ENCODE measurements at regions not wholly inside any gene's neighbourhood (a gene's known extent, or its start where the extent isn't known, plus 50 kb on each side); places are given as distances from the start of the nearest gene placed in this dataset.

GRCh38 chr4:171718665-171719064 is 94.5 kb upstream of the GALNTL6 start:
- Histone ChIP-seq H3K27ac (replicated peaks) (no peak overlapping the region), H3K27me3 (ENCODE audit: insufficient read depth, poor library complexity, severe bottlenecking) (no peaks in the 10 kb centered on the region), H3K4me3 (replicated peaks; ENCODE audit: insufficient read depth, low read length) (no peak overlapping the region)
- TF ChIP-seq REST (IDR thresholded peaks at IDR 0.05; ENCODE audit: insufficient replicate concordance, low read depth) = no peak
- DNase-seq (ENCODE audit: low read depth in 1 of 2, low spot score in 1 of 2) = no peak

GRCh38 chr4:171718069-171718468 is 95.1 kb upstream of the GALNTL6 start:
- Histone ChIP-seq H3K27me3 (ENCODE audit: insufficient read depth, poor library complexity, severe bottlenecking) (no peaks in the 10 kb centered on the region), H3K4me3 (replicated peaks; ENCODE audit: insufficient read depth, low read length) (no peak overlapping the region), H3K27ac (replicated peaks) (no peak overlapping the region)
- TF ChIP-seq REST (IDR thresholded peaks at IDR 0.05; ENCODE audit: insufficient replicate concordance, low read depth) (no peak), CTCF (IDR thresholded peaks at IDR 0.05; ENCODE audit: insufficient read depth, low read length) (no peak), POLR2AphosphoS5 (IDR thresholded peaks at IDR 0.05; ENCODE audit: low read depth) (no peak)
- no peak for DNase-seq (ENCODE audit: low read depth in 1 of 2, low spot score in 1 of 2)

- Histone ChIP-seq H3K27me3 (ENCODE audit: insufficient read depth, poor library complexity, severe bottlenecking) (no peaks in the 10 kb centered on the region), H3K4me3 (replicated peaks; ENCODE audit: insufficient read depth, low read length) (no peak overlapping the region), H3K27ac (replicated peaks) (no peak overlapping the region)
- DNase-seq (ENCODE audit: low read depth in 1 of 2, low spot score in 1 of 2) = no peak
- no peak for TF ChIP-seq CTCF (IDR thresholded peaks at IDR 0.05; ENCODE audit: insufficient read depth, low read length)
- TF ChIP-seq REST (IDR thresholded peaks at IDR 0.05; ENCODE audit: insufficient replicate concordance, low read depth) = no peak
- no peak for TF ChIP-seq SPI1 (IDR thresholded peaks at IDR 0.05; ENCODE audit: borderline replicate concordance, low read depth)
- TF ChIP-seq GABPA (IDR thresholded peaks at IDR 0.05; ENCODE audit: low read depth) = no peak
- no peak for TF ChIP-seq POLR2AphosphoS5 (IDR thresholded peaks at IDR 0.05; ENCODE audit: low read depth)
These were observed 95.9 kb upstream of the GALNTL6 start for GRCh38 chr4:171717231-171717741.

GRCh38 chr4:171715973-171716372 is 97.2 kb upstream of the GALNTL6 start:
- no peak overlapping the region for H3K27ac ChIP-seq (replicated peaks)
- H3K4me3 ChIP-seq (replicated peaks; ENCODE audit: insufficient read depth, low read length) = no peak overlapping the region
- no peaks in the 10 kb centered on the region for H3K27me3 ChIP-seq (ENCODE audit: insufficient read depth, poor library complexity, severe bottlenecking)
- TF ChIP-seq SPI1 (IDR thresholded peaks at IDR 0.05; ENCODE audit: borderline replicate concordance, low read depth) (no peak), GABPA (IDR thresholded peaks at IDR 0.05; ENCODE audit: low read depth) (no peak), REST (IDR thresholded peaks at IDR 0.05; ENCODE audit: insufficient replicate concordance, low read depth) (no peak), CTCF (IDR thresholded peaks at IDR 0.05; ENCODE audit: insufficient read depth, low read length) (no peak), POLR2AphosphoS5 (IDR thresholded peaks at IDR 0.05; ENCODE audit: low read depth) (no peak)
- DNase-seq (ENCODE audit: low read depth in 1 of 2, low spot score in 1 of 2) = no peak

All from HL-60 (cell line).